ENCODE measurements at regions not wholly inside any gene's neighbourhood (a gene's known extent, or its start where the extent isn't known, plus 50 kb on each side); places are given as distances from the start of the nearest gene placed in this dataset.

DNA sequence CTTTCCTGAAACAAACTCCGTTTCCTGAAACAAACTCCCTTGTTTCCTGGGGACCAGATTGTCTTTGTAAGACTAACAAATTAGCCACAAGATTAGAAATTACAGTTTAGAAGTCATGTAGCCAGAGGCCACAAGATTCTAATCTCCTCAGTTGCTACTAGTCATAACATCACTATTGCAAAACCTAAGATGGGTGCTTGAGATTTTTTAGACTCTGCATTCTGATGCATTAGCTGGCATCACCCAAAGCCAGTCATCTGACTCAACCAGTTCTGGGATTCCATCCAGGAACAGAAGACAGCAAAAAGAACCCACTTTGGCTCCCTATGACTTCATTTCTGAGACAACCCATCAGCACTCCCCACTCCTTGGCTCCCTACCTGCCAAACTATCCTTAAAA lies 367.9 kb upstream of the MBL2 start:
- FAIRE-seq = no peak

DNA sequence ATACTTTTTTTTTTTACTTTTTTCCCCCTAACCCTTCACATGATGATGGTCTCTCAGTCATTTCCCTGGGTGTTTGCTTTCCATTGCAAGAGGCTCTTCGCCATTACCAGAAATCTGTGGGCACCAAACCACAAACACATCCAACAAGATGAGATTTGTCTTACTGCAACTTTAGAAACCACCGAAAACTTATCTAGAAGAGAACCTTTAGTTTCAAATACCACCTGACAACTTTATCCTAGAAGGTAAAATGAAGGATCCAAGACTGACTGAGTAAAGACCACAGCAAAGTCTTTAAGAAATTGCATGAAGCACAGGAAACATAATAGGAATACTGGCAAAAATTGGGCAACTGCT lies 363.3 kb upstream of the MBL2 start:
- FAIRE-seq = no peak

DNA sequence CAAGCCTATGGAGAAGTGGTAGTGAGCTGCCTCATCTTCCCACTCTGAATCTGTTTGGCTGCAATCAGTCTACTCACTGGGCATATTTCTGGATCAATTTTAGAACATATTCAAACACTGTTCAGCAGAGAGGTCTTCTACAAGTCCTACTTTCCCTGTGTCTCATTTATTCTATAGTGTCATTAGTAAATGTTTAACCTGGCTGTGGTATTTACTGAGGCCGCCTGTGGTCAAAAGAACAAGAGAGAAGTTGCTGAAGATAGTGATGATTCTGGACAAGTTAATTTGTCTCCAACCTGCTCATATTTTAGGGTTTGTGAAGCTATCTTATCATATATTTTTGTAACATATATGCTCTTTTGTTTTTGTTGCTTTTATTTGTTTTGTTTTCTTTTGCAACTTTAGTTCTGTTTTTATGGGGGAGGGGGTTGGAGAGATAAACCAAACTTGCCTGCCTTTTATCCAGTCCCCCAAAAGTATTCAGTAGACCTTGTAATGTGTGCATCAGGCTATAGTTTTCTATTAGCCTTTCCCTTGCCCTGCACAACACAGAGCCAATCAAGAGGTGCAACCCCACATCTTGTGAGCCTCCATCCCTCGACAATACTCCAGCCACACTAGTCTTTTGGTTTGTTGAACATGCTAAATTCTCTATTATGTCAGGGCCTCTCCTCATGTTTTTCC lies 362.8 kb upstream of the MBL2 start:
- FAIRE-seq = no peak

DNA sequence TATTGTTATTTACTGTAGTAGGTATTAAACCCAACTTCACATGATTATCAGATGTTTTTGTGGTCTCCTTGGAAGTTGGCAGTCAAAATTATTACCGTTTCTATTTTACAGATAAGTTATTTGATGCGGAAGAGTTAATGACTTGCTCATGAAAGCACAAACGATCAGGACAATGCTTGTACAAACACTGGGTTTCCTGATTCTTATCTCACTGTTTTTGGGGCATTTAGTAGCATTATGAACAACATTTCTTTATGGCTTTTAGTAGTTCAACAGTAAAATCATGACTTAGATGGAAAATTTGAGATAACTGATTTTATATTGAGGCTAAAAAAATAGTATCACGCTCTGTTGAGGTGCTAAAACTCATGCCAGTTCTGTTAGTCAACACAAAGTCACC lies 361.5 kb upstream of the MBL2 start:
- FAIRE-seq = no peak

DNA sequence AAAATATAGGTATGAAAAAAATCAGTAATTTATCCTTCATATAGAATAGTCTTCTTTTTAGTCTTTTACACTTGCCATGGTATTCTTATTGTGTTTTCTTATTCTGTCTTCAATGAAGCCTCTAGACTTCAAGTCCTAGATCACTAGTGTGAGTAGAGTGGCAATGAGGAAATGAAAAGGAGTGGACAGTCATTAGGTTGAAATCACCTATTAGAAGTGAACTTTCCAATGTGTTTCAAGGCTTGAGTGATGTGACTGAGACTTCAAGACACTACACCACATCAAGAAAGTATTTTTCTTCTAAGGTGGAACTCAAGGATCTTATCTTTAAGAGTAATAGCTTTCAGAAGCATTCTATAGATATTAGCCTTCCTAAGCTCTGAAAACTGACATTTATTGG lies 357.8 kb upstream of the MBL2 start:
- FAIRE-seq = no peak

DNA sequence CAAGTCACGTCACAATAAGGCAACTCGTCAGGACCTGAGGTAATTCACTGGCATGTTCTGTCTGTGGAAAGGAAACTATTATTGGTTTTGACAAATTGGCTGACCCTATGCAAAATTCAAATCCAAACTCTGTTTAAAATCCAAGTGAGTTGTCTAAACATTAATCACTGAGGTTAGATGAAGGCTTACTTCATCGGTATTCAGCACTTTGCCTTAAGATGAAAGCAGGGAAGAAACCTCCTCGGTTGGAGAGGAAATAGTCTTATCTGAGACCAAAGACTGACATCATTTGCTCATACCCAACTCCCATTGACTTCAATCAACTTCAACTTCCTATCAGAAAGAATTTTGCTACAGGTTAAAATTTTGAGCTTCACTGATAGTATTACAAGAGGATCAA lies 355.1 kb upstream of the MBL2 start:
- no peak for FAIRE-seq

DNA sequence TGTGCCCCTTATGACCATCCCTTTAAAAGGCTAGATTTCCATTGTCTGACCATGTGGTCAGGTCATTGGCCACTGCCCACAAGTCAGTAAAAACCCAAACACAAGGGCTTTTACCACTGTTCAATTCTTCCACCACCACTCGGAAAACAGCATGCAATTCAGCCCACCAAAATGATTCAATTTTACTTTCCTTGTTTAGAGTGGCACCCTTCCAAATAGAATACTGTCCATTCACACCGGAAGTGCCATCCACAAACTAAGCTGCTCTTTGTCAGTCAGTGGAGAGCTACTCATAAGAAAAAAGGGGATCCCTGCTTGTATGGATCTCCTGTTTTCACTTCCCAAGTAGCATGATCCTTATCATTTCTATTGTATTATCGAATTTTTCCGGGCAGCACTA lies 350.7 kb upstream of the MBL2 start:
- FAIRE-seq = no peak

DNA sequence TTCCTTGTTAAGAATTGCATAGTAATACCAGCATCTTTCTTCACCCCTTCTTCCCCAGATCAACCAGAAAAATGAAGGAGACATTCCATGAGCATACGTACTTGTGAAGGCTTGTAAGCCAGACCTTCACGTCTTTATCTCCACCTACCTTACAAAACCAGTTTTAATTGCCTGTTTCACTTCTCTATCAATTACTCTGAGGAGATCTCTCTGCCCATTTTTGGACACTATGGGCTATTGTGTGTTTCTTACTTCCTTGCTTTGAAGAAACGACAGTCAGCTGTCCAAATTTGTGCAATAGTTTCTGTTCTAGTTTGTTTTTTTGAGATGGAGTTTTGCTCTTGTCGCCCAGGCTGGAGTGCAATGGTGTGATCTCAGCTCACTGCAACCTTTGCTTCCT lies 349.7 kb upstream of the MBL2 start:
- FAIRE-seq = no peak

DNA sequence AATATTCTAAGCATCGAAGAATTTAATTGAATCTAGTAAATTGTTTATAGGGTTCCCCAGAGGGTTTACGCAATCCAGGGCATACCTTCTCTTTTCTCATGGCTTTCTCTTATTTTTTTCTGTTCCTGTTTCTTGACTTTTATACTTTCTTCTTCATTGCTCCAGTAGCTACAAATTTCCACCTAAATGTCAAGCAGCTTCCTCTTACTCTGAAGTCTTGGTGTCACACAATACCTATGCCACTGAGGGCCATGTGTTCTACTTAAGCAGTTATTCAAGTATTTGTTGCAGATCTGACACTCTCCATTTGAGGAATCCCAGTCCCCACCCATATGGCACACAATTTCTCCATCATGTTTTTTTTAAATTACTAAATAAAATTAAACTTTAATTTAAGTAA lies 343.1 kb upstream of the MBL2 start:
- no peak for FAIRE-seq

DNA sequence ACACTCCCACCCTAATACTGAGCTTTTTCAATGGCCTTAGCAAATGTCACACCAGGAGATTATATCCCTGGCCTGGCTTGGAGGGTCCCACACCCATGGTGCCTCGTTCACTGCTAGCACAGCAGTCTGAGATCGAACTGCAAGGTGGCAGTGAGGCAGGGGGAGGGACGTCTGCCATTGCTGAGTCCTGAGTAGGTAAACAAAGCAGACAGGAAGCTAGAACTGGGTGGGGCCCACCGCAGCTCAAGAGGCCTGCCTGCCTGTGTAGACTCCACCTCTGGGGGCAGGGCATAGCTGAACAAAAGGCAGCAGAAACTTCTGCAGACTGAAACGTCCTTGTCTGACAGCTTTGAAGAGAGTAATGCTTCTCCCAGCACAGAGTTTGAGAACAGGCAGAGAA lies 338.9 kb upstream of the MBL2 start:
- FAIRE-seq = no peak

DNA sequence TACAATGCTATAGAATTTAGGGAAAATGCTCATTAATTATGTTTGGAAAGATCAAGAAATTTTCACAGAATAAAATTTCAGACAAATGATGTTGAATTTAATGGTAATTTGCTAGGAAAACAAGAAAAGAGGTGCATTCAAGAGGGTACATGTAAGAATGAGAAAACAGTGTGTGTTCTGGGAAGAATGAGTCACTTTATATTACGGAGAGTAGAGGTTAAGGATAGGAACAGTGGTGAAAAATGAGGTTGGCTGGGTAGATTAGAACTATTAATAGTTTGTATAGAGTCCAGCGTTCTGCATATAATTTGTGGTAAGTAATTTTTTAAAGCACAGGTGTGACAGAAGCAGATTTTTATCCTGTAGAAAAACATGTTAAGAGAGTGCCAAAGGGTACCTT lies 336.7 kb upstream of the MBL2 start:
- FAIRE-seq = no peak

DNA sequence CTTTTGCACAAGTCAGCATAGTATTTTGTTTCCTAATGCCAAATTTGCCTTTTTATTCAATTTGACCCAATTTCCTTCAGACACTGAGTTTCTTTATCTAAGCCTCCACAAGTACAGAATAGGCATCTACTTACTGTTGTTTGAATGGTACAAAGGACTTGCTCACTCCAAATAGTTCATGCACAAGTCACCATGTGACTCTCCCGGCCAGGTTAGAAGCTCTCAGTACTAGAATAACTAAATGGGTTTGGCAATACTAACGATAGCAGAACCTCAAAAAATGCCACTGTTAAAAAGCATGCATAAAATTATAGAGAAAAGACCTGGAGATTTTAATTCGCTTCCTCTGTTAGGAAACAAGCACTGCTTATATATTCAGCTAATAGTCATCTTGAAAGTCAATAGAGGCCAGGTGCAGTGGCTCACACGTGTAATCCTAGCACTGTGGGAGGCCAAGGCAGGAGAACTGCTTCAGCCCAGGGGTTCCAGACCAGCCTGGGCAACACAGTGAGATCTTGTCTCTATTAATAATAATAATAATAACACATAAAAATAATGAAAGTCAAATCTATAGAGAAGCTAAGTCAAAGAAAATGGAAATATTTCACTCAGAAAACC lies 335.8 kb upstream of the MBL2 start:
- FAIRE-seq = no peak

DNA sequence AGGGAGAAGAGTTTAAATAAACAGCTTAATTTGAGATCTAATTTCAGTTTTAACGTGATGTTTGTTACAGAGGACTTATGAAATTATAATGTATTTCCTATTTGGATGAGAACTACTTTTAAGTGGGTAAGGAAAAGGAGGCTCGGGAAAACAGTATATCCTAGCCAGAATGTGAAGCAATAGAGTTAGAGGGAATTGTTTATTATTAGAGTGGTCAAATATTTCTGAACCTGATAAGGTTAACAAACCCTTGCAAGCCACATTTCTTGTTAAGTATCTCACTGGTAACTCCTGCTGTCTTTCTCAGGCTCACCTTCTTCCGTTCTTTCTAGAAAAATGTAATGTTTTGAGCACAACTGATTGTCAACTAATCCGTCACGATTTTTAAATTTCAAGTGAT lies 335.1 kb upstream of the MBL2 start:
- FAIRE-seq = no peak

DNA sequence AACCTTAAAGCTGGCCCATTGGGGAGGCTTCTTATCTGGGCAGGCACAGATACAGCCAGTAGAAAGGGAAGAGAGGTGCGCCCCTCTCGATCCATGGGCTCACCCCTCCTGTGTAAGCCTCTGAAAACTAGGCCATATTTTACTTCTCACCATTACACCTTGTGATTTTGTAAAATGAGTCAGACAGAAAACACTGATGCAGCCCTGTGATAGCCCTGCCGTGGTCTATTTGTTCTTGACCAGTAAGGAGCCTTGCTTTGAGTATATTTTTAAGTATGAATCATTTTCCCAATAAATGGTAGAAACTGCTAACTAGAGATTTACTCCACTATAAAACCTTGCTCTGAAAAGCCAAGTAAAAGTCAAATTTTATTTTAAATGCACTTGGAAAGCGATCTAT lies 329.8 kb upstream of the MBL2 start:
- FAIRE-seq = no peak

DNA sequence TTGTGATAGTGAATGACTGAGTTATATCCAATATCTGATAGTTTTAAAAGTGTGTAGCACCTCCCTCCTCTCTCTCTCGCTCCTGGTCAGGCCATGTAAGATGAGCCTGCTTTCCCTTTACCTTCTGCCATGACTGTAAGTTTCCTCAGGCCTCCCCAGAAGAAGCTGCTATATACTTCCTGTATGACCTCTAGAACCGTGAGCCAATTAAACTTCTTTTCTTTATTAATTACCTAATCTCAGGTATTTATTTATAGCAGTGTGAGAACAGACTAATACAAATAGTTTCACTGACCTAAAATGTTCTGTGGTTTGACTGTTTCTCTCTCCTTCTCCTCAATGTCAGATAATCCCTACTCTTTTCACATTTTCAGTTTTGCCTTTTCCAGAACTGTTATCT lies 321.3 kb upstream of the MBL2 start:
- FAIRE-seq = no peak

DNA sequence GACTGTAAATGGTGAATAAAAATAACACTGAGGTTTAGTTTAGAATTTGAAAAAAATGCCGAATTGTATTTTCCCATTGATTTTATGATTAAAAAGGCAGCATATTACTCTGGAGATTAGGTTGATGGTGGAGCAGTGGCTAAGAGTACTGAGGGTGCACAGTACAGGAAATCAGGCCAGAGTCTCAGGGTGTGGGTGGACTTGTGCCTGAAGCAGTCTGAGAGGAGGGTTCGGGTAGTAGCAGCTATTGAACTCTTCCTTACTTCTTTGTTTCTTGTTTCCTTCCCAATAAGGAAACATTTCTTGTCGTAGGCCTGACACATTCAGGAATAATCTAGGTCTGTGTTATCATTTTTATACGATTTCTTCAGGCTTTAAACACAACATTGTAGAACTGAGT lies 319.0 kb upstream of the MBL2 start:
- FAIRE-seq = no peak

DNA sequence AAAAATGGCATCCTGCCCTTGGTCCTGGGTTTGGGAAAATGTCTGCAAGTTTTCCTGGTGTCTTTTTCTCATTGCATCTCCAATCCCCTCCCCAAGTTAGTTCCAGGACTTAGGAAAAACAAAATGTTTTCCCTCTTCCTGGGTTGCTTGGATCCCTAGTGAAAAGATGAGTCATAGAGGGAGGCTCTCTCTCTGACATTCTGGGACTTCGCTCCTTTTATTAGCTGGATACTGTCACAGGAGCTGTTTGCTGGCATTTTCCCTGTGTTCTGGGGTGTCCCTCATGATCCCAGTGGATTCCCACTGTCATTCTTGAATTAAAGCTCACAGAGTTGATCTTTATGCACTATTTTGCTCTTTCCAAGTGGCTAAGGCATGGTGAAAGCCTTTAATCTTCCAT lies 316.4 kb upstream of the MBL2 start:
- FAIRE-seq = no peak

DNA sequence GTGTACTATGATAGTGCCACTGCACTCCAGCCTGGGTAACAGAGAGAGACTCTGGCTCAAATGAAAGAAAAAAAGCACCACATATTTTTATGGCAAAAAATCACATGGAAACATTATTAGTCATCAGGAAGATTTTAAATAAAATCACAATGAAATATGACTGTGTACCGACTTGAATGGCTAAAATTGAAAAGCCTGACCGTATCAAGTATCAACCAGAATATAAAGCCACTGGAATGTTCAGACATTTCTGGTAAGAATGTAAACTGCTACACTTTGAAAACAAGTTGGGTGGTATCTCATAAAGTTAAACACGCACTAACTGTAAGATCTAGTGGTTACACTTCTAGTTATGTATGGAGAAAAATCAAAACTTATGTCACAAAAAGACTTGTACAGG lies 306.7 kb upstream of the MBL2 start:
- FAIRE-seq = no peak

DNA sequence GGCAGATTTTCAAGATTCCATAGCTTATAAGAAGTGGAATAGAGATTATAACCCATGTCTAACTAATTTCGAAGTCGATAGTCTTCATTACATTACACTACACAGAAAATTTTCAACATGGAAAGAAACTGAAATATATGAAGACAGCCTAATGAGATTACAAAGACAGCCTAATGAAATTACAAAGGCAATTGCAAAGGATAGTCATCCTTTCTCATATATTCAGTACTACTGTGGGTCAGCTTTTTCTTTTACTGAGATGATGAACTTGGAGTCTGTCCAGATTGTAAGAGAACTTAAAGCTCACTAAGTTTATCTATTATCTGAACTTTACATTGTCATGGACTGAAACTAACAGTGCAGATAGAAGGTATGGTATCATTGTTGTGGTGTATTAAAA lies 304.4 kb upstream of the MBL2 start:
- no peak for FAIRE-seq

DNA sequence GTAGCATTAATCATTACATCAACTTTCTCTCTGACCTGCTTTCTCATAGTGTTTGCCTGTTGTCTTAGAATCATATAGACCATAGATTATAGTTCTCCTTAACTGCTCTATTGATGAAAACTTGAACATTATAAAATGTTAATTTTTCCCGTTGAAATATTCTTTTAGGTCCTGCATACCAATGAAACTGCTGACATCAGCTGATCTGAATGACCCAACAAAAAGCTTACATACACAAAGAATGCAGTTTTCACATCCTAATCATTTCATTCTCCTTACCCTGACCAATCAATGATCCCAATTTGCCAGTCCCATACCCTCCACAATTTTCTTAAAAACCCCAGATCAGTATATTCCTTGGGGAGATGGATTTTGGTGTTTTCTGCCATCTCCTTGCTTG lies 302.9 kb upstream of the MBL2 start:
- FAIRE-seq = no peak

DNA sequence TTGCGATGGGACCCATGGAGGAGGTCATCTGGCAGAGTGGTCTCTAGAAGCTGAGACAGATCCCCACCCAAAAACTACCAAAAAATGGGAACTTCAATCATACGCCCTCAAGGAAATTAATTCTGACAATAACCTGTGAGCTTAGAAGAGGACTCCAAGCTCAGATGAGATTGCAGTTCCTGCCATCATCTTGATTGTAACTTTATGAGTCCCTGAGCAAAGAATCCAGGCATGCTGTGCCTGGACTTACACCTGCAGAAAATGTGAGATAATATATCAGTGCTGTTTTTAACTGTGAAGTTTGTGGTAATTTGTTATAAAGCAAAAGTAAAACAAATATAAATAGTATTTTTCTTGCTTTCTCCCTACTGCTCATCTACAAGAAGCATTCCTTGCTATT lies 299.6 kb upstream of the MBL2 start:
- no peak for FAIRE-seq

DNA sequence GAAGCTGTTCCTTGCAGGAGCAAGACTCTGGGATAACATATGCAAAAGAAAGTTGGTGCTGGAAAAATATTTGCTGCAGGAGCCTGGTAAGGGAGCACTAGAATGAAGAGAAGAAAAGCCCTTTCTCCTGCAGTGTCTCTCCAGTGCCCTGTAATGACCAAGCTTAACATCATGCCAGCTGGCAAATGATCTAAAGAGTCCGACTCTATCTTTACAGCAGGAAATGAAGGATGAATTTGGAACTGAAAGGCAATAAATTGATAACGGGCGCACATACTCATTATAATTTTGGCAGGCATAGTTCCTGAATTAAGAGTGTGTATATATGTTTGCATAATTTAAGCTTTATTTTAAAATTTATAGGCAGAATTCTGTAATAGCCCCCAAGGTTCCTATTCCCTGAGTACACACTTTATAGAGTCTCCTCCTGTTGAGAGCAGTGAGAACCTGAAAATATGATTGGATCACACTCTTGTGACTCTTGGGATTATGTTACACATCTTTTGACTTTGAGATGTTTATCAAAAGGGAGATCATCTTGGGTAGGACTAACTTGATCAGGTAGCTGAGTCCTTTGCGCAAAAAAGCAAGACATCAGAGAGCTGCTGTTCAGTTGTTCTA lies 299.0 kb upstream of the MBL2 start:
- no peak for FAIRE-seq

DNA sequence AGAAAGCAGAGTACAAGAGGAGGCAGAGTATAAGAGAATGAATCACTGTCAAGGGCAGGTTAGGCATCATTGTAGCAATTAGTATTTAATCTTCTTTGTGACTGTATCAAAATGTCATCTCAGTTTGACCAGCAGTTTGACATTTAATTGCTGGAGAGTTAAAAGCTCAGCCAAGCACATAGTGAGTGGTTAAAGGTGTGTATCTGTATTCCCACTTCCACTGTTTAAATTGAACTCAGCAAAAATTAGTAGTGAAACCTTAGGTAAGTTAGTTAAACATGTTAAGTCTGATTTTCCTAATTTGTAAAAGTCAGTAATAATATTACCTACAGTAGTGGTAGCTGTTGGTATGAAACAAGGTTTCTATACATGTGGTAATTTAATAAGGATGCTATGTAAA lies 296.4 kb upstream of the MBL2 start:
- no peak for FAIRE-seq

DNA sequence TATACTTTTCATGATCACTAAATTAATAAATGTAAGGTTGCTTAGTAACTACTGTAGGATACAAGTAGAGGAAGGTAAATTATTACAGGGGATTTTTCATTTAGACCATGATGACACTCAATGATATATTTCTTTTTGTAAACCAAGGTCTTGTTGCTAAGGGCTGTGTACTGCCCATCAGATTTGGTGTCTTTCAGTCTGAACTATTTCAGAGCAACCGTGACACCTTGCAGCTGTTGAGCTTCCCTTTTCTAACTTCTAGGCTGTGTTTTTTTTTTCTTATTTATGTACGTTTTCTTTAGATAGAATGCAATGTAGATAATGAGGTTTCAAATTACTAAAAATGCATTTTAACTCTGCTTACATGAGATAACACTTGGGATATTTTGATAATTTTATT lies 292.0 kb upstream of the MBL2 start:
- FAIRE-seq = no peak

DNA sequence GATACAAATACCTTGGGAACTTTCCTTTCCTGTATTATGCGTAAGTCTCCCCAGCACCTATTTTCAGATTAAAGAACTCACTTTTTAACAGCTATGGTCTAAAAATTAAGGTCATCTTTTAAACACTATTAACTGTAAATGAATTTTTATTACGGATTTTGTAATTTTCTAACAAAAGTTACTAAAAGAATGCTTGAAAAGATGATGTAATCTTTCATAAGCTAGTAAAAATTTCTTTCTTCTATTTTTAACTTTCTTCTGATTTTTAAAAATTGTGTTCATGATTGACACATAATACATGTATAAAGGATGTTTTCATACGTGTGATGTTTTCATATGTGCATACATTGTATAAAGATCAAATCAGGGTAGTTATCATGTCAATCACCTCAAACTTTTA lies 291.2 kb upstream of the MBL2 start:
- no peak for FAIRE-seq

Measured in A204.1 (cell line).